Gastroesophageal sphincter (tissue), 3 donors: ENCODE measurements at regions not wholly inside any gene's neighbourhood (a gene's known extent, or its start where the extent isn't known, plus 50 kb on each side); places are given as distances from the start of the nearest gene placed in this dataset.

ENCODE experiments used
- CTCF ChIP-seq, 4 experiments: fragments of 200-600 bp in 2 of 4; fragments of 450-650 bp in 2 of 4; sonication (generic) in 1 of 4; IDR thresholded peaks; one replicate each; pipeline ENCODE4 v1.5.1; 2017 to 2019; ENCODE audit warnings: antibody characterized with exemption in 4 of 4, mild to moderate bottlenecking in 2 of 4, moderate library complexity in 2 of 4
- POLR2A ChIP-seq, 2 donors: fragments of 450-650 bp; IDR thresholded peaks; one replicate each; pipeline ENCODE4 v1.6.1; 2017; ENCODE audit warnings: antibody characterized with exemption in 2 of 2, mild to moderate bottlenecking in 2 of 2, moderate library complexity in 1 of 2
- POLR2AphosphoS5 ChIP-seq: sonication (generic); formaldehyde crosslinking; IDR thresholded peaks from one replicate; pipeline ENCODE4 v1.6.1; 2017; ENCODE audit warnings: antibody characterized with exemption

GRCh38 chr16:13594823-13595222 lies 325.1 kb upstream of the ERCC4 start:
- TF ChIP-seq CTCF (IDR thresholded peaks at IDR 0.05) (no peak), POLR2A (IDR thresholded peaks at IDR 0.05) (no peak), POLR2AphosphoS5 (no peak)
